Upper lobe of left lung (tissue), 6 donors: ENCODE measurements at regions not wholly inside any gene's neighbourhood (a gene's known extent, or its start where the extent isn't known, plus 50 kb on each side); places are given as distances from the start of the nearest gene placed in this dataset.
"Not testable (repeated sequence)": the region's sequence is repeated elsewhere in the genome, so short reads cannot be mapped to it uniquely, and the experiment has no call there.

Experiments
- ATAC-seq, 2 donors: fragments of 200-7000 bp; cut with Tn5 transposase; one replicate each; pipeline ENCODE4 v1.9.1; 2022; ENCODE audit warnings: mild to moderate bottlenecking in 2 of 2, moderate library complexity in 2 of 2; ENCODE audit not compliant: low FRiP score in 2 of 2
- DNase-seq, 2 donors: peaks; one replicate each; pipeline ENCODE4 v3.0.0-alpha.2; 2019 to 2020
- H3K27ac ChIP-seq, 4 donors: fragments of 200-600 bp; sonication (generic); one replicate each; pipeline ENCODE4 v1.5.1; 2016 to 2019
- H3K27me3 ChIP-seq, 4 donors: fragments of 200-600 bp; sonication (generic); one replicate each; pipeline ENCODE4 v1.5.1; 2017 to 2019
- H3K36me3 ChIP-seq, 4 donors: fragments of 200-600 bp; sonication (generic); one replicate each; pipeline ENCODE4 v1.5.1; 2016 to 2019
- H3K4me1 ChIP-seq, 4 donors: fragments of 200-600 bp; sonication (generic); one replicate each; pipeline ENCODE4 v1.5.1; 2018 to 2019
- H3K4me3 ChIP-seq, 4 donors: fragments of 200-600 bp; sonication (generic); one replicate each; pipeline ENCODE4 v1.5.1; 2017 to 2019; ENCODE audit warnings: mild to moderate bottlenecking in 2 of 4, moderate library complexity in 1 of 4
- H3K9me3 ChIP-seq, 4 donors: fragments of 200-600 bp; sonication (generic); one replicate each; pipeline ENCODE4 v1.5.1; 2018 to 2019
- CTCF ChIP-seq, 6 experiments: fragments of 450-650 bp in 4 of 6; fragments of 200-600 bp in 2 of 6; sonication (generic) in 2 of 6; IDR thresholded peaks; one replicate each; pipeline ENCODE4 v1.5.1; 2016 to 2019; ENCODE audit warnings: antibody characterized with exemption in 6 of 6
- EP300 ChIP-seq, 4 donors: sonication (generic); formaldehyde crosslinking; IDR thresholded peaks; one replicate each; pipeline ENCODE4 v1.5.1; 2017; ENCODE audit warnings: antibody characterized with exemption in 4 of 4, control low read depth in 2 of 4
- POLR2A ChIP-seq, 4 donors: fragments of 450-650 bp; IDR thresholded peaks; one replicate each; pipeline ENCODE4 v1.5.1; 2016 to 2017; ENCODE audit warnings: antibody characterized with exemption in 4 of 4, mild to moderate bottlenecking in 2 of 4
- POLR2AphosphoS5 ChIP-seq, 2 donors: sonication (generic); formaldehyde crosslinking; IDR thresholded peaks; one replicate each; pipeline ENCODE4 v1.5.1; 2017; ENCODE audit warnings: antibody characterized with exemption in 2 of 2
- WGBS, 2 donors: methylation state at CpG; one replicate each; pipeline ENCODE4 v1.1.5; 2017 to 2018; 5-methylcytosine and 5-hydroxymethylcytosine counted together
- donor health status: DM: no; HTN: no; CAD: no; lungs with moderate emphysema.
- donor health status: DM: no; HTN: yes; CAD: no; lungs with severe emphysema.

GRCh38 chr13:90477216-90477615, 870.3 kb upstream of the MIR17HG start:
- H3K27ac ChIP-seq, result no peak overlapping the region
- H3K9me3 ChIP-seq, result no peaks in the 10 kb centered on the region
- no peaks in the 10 kb centered on the region for H3K4me1 ChIP-seq
- H3K36me3 ChIP-seq, result no peaks in the 10 kb centered on the region
- no peak for ATAC-seq
- no peaks in the 10 kb centered on the region for H3K27me3 ChIP-seq
- no peak for DNase-seq
- H3K4me3 ChIP-seq, result no peak overlapping the region
- TF ChIP-seq CTCF (IDR thresholded peaks at IDR 0.05) (no peak), POLR2A (IDR thresholded peaks at IDR 0.05) (no peak), EP300 (IDR thresholded peaks at IDR 0.05) (no peak)

- Histone ChIP-seq H3K36me3 (no peaks in the 10 kb centered on the region), H3K4me3 (no peak overlapping the region), H3K27me3 (no peaks in the 10 kb centered on the region), H3K4me1 (peaks cover 0 to 3% (median 0%) of the 10 kb centered on the region in 4 donors), H3K27ac (no peak overlapping the region), H3K9me3 (no peaks in the 10 kb centered on the region)
- WGBS, 2 donors, result 87 to 97% methylated on average over 1 of the region's 1 CpG
- TF ChIP-seq EP300 (IDR thresholded peaks at IDR 0.05) (no peak), POLR2A (IDR thresholded peaks at IDR 0.05) (no peak), CTCF (IDR thresholded peaks at IDR 0.05) (no peak), POLR2AphosphoS5 (IDR thresholded peaks at IDR 0.05) (no peak)
- DNase-seq, result no peak
- ATAC-seq, result no peak
Measured at GRCh38 chr13:90483906-90484305, 863.6 kb upstream of the MIR17HG start.

- peaks cover 0 to 3% (median 0%) of the 10 kb centered on the region in 4 donors for H3K4me1 ChIP-seq
- TF ChIP-seq POLR2AphosphoS5 (IDR thresholded peaks at IDR 0.05), result no peak
- DNase-seq (no peak), ATAC-seq (peak in 1 of 2 donors; percentile 91)
- H3K9me3 ChIP-seq, result no peaks in the 10 kb centered on the region
- no peaks in the 10 kb centered on the region for H3K27me3 ChIP-seq
- H3K27ac ChIP-seq, result no peak overlapping the region
- no peak overlapping the region for H3K4me3 ChIP-seq
- H3K36me3 ChIP-seq, result no peaks in the 10 kb centered on the region
Measured at GRCh38 chr13:90485436-90485835, 862.1 kb upstream of the MIR17HG start.

GRCh38 chr13:90492872-90493271, 854.6 kb upstream of the MIR17HG start:
- Histone ChIP-seq H3K9me3 (peaks cover 0 to 19% (median 0%) of the 10 kb centered on the region in 4 donors), H3K4me1 (no peaks in the 10 kb centered on the region), H3K36me3 (no peaks in the 10 kb centered on the region), H3K4me3 (no peak overlapping the region), H3K27ac (no peak overlapping the region), H3K27me3 (no peaks in the 10 kb centered on the region)
- ATAC-seq (no peak), DNase-seq (no peak)
- TF ChIP-seq POLR2AphosphoS5 (IDR thresholded peaks at IDR 0.05), result no peak
- no peak for TF ChIP-seq EP300 (IDR thresholded peaks at IDR 0.05)
- TF ChIP-seq CTCF (IDR thresholded peaks at IDR 0.05), result no peak
- no peak for TF ChIP-seq POLR2A (IDR thresholded peaks at IDR 0.05)
- WGBS, 2 donors, result 90 to 93% methylated on average over 2 of the region's 2 CpGs

- WGBS, 2 donors, result 69 to 83% methylated on average over 2 of the region's 2 CpGs
- DNase-seq, result no peak
- no peaks in the 10 kb centered on the region for H3K36me3 ChIP-seq
- H3K4me1 ChIP-seq, result no peaks in the 10 kb centered on the region
- no peak for TF ChIP-seq EP300 (IDR thresholded peaks at IDR 0.05)
- TF ChIP-seq POLR2A (IDR thresholded peaks at IDR 0.05), result no peak
- TF ChIP-seq CTCF (IDR thresholded peaks at IDR 0.05), result no peak
- no peak for TF ChIP-seq POLR2AphosphoS5 (IDR thresholded peaks at IDR 0.05)
- H3K27ac ChIP-seq, result no peak overlapping the region
- H3K27me3 ChIP-seq, result no peaks in the 10 kb centered on the region
- no peak overlapping the region for H3K4me3 ChIP-seq
- H3K9me3 ChIP-seq, result peaks cover 0 to 19% (median 0%) of the 10 kb centered on the region in 4 donors
- no peak for ATAC-seq
Measured at GRCh38 chr13:90493667-90494066, 853.8 kb upstream of the MIR17HG start.

GRCh38 chr13:90494849-90495248, 852.6 kb upstream of the MIR17HG start:
- H3K27ac ChIP-seq, H3K27me3 ChIP-seq, H3K4me3 ChIP-seq, H3K36me3 ChIP-seq, ATAC-seq, H3K4me1 ChIP-seq: not testable (repeated sequence)
- DNase-seq, result peak in 1 of 2 donors; percentile 68
- 95% methylated on average over 17 of the region's 27 CpGs; no CpG with 5 or more reads in 1 of the 2 donors for WGBS, 2 donors
- peaks cover 0 to 19% (median 0%) of the 10 kb centered on the region in 4 donors for H3K9me3 ChIP-seq
